DND-41 (cell line): ENCODE measurements at regions not wholly inside any gene's neighbourhood (a gene's known extent, or its start where the extent isn't known, plus 50 kb on each side); places are given as distances from the start of the nearest gene placed in this dataset.

Source experiments
- EZH2 ChIP-seq: IDR thresholded peaks from 3 replicates; pipeline ENCODE4 v1.6.1; 2012; ENCODE audit warnings: borderline replicate concordance, low read depth, mild to moderate bottlenecking, moderate library complexity, low read length, inconsistent platforms; ENCODE audit not compliant: severe bottlenecking
- TF ChIP-seq, protein P1 (sequence below): IDR thresholded peaks from 2 replicates; pipeline ENCODE4 v1.5.1; 2012; ENCODE audit warnings: borderline replicate concordance, low read length, moderate library complexity, mild to moderate bottlenecking; ENCODE audit not compliant: poor library complexity, severe bottlenecking; ENCODE audit errors: extremely low read depth

DNA sequence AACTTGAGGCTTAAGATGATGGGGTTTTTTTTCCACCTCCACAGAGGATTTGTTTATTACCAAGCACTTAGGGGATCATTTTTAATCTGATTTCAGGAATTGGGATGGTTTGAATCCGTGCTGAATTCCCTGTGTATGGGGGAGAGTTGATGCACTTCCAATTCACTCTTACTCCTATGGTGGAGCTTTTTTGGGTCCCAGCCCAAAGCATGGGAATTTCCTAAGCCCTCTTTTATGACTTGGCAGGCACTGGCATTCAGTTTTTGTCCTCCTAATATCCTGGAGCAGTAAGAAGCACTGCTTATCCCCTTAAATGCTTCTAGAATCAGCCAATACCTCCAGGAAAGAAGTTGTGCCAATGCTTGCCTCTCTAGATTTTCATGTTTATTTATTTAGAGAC, 78.7 kb downstream of the HYCC1 start:
- TF ChIP-seq, protein P1, sequence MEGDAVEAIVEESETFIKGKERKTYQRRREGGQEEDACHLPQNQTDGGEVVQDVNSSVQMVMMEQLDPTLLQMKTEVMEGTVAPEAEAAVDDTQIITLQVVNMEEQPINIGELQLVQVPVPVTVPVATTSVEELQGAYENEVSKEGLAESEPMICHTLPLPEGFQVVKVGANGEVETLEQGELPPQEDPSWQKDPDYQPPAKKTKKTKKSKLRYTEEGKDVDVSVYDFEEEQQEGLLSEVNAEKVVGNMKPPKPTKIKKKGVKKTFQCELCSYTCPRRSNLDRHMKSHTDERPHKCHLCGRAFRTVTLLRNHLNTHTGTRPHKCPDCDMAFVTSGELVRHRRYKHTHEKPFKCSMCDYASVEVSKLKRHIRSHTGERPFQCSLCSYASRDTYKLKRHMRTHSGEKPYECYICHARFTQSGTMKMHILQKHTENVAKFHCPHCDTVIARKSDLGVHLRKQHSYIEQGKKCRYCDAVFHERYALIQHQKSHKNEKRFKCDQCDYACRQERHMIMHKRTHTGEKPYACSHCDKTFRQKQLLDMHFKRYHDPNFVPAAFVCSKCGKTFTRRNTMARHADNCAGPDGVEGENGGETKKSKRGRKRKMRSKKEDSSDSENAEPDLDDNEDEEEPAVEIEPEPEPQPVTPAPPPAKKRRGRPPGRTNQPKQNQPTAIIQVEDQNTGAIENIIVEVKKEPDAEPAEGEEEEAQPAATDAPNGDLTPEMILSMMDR, result no peak
- no peak for TF ChIP-seq EZH2
